HCT116 (cell line): ENCODE measurements at regions not wholly inside any gene's neighbourhood (a gene's known extent, or its start where the extent isn't known, plus 50 kb on each side); places are given as distances from the start of the nearest gene placed in this dataset.

ENCODE experiments used
- ATAC-seq: fragments of 200-7000 bp; cut with Tn5 transposase; 2 replicates; pipeline ENCODE4 v1.9.1; 2020; ENCODE audit warnings: mild to moderate bottlenecking, moderate library complexity
- BruUV-seq: library from RNA; stranded (reverse); fragments of 400-500 nt; replicated peaks from 2 replicates; lab custom pipeline; 2021; lab: Mats Ljungman, UMichigan
- CTCF ChIA-PET: fragments of 300-600 bp; sonication (Branson Sonifier 250); formaldehyde crosslinking; loops from one replicate; lab custom pipeline; 2021; ENCODE audit warnings: antibody characterized with exemption; lab: Charles Lee
- POLR2A ChIA-PET: fragments of 300-600, 350-600 bp; sonication (Branson Sonifier 250); formaldehyde crosslinking; loops from one replicate; lab custom pipeline; 2021; ENCODE audit warnings: antibody characterized with exemption; lab: Charles Lee
- RAD21 ChIA-PET, 2 experiments: fragments of 300-600 bp; sonication (Branson Sonifier 250); formaldehyde crosslinking; loops; one replicate each; lab custom pipeline; 2023; ENCODE audit warnings: low total read pairs in 2 of 2; ENCODE audit not compliant: uncharacterized antibody in 2 of 2, unreplicated experiment in 2 of 2, low non-redundant PET in 1 of 2; lab: Charles Lee
- DNase-seq: peaks from one replicate; pipeline ENCODE4 v3.0.0-alpha.2; 2010; ENCODE audit warnings: low read depth, low spot score
- H2AFZ ChIP-seq: fragments of 200-600 bp; shearing (Covaris generic), sonication (generic); 2 replicates; pipeline ENCODE4 v1.6.1; 2017; ENCODE audit warnings: low read depth, mixed run types, mixed read lengths, antibody characterized with exemption, low read length; ENCODE audit not compliant: poor library complexity, severe bottlenecking
- H3K27ac ChIP-seq: 2 replicates; pipeline ENCODE4 v1.5.1; 2012; ENCODE audit warnings: low read depth, low read length
- H3K27me3 ChIP-seq: fragments of 200-600 bp; sonication (generic); 2 replicates; pipeline ENCODE4 v1.6.1; 2016; ENCODE audit warnings: mixed run types, low read length, mixed read lengths; ENCODE audit not compliant: insufficient read depth
- H3K36me3 ChIP-seq, 2 experiments: fragments of 200-500 bp in 1 of 2; fragments of 200-600 bp in 1 of 2; sonication (Bioruptor generic) in 1 of 2; sonication (generic) in 1 of 2; 2 replicates each; pipeline versions ENCODE4 v1.5.1 to v1.6.1; 2014 to 2016; ENCODE audit warnings: low read length in 2 of 2, inconsistent platforms in 1 of 2, mixed read lengths in 1 of 2, mixed run types in 1 of 2; ENCODE audit not compliant: insufficient read depth in 2 of 2, control insufficient read depth in 1 of 2
- H3K4me1 ChIP-seq, 2 experiments: fragments of 200-600 bp in 1 of 2; sonication (generic) in 1 of 2; 2 replicates each; pipeline versions ENCODE4 v1.5.1 to v1.6.1; 2012 to 2017; ENCODE audit warnings: low read length in 2 of 2, inconsistent platforms in 1 of 2, mild to moderate bottlenecking in 1 of 2, mixed read lengths in 1 of 2, mixed run types in 1 of 2, moderate library complexity in 1 of 2; ENCODE audit not compliant: insufficient read depth in 2 of 2, control insufficient read depth in 1 of 2
- H3K4me2 ChIP-seq: fragments of 200-600 bp; sonication (generic); 2 replicates; pipeline ENCODE4 v1.6.1; 2017; ENCODE audit warnings: mixed run types, low read length, mixed read lengths
- H3K4me3 ChIP-seq, 2 experiments: fragments of 200-600 bp in 1 of 2; sonication (generic) in 1 of 2; replicated peaks in 1 of 2; 2 replicates each; pipeline ENCODE4 v1.5.1; 2011 to 2016; ENCODE audit warnings: low read length in 2 of 2, control low read depth in 1 of 2, low read depth in 1 of 2, mild to moderate bottlenecking in 1 of 2, mixed read lengths in 1 of 2, mixed run types in 1 of 2
- H3K79me2 ChIP-seq: fragments of 200-600 bp; sonication (generic); 2 replicates; pipeline ENCODE4 v1.6.1; 2017; ENCODE audit warnings: mild to moderate bottlenecking, mixed run types, low read length, moderate library complexity, mixed read lengths; ENCODE audit not compliant: insufficient read depth
- H3K9ac ChIP-seq: fragments of 200-600 bp; sonication (generic); 2 replicates; pipeline ENCODE4 v1.6.1; 2016; ENCODE audit warnings: low read length, mixed read lengths
- H3K9me2 ChIP-seq: fragments of 200-600 bp; sonication (generic), shearing (Covaris generic); 2 replicates; pipeline ENCODE4 v1.6.1; 2017; ENCODE audit warnings: mixed run types, mild to moderate bottlenecking, moderate library complexity; ENCODE audit not compliant: insufficient read depth
- H3K9me3 ChIP-seq, 2 experiments: fragments of 200-500 bp in 1 of 2; fragments of 200-600 bp in 1 of 2; sonication (Bioruptor generic) in 1 of 2; sonication (generic) in 1 of 2; 2 replicates each; pipeline ENCODE4 v1.6.1; 2014 to 2017; ENCODE audit warnings: low read length in 2 of 2, mixed read lengths in 2 of 2, inconsistent platforms in 1 of 2, low read depth in 1 of 2, mild to moderate bottlenecking in 1 of 2, mixed run types in 1 of 2, moderate library complexity in 1 of 2; ENCODE audit not compliant: control insufficient read depth in 1 of 2, insufficient read depth in 1 of 2
- H4K20me1 ChIP-seq: fragments of 200-600 bp; sonication (generic), shearing (Covaris generic); 2 replicates; pipeline ENCODE4 v1.6.1; 2017; ENCODE audit warnings: mixed run types, mild to moderate bottlenecking, moderate library complexity; ENCODE audit not compliant: insufficient read depth
- CBX3 ChIP-seq: IDR thresholded peaks from 2 replicates; pipeline ENCODE4 v1.6.1; 2012; ENCODE audit warnings: low read depth
- EGR1 ChIP-seq: IDR thresholded peaks from 2 replicates; pipeline ENCODE4 v1.6.1; 2012; ENCODE audit warnings: low read depth
- EZH2 ChIP-seq: fragments of 200-600 bp; sonication (generic); IDR thresholded peaks from 2 replicates; pipeline ENCODE4 v1.6.1; 2017; ENCODE audit warnings: antibody characterized with exemption, mixed run types
- EZH2phosphoT487 ChIP-seq: fragments of 200-600 bp; IDR thresholded peaks from 2 replicates; pipeline ENCODE4 v1.6.1; 2018; ENCODE audit warnings: antibody characterized with exemption, borderline replicate concordance
- MAX ChIP-seq: IDR thresholded peaks from 2 replicates; pipeline ENCODE4 v1.6.1; 2012
- POLR2A ChIP-seq: IDR thresholded peaks from 2 replicates; pipeline ENCODE4 v1.7.0; 2011; ENCODE audit warnings: borderline replicate concordance; ENCODE audit not compliant: insufficient read depth, insufficient read length; ENCODE audit errors: extremely low read depth
- POLR2AphosphoS5 ChIP-seq: IDR thresholded peaks from 2 replicates; pipeline ENCODE4 v1.6.1; 2011; ENCODE audit warnings: mild to moderate bottlenecking, low read depth, low read length, moderate library complexity
- SIN3A ChIP-seq: IDR thresholded peaks from 2 replicates; pipeline ENCODE4 v1.6.1; 2012; ENCODE audit warnings: low read depth
- SP1 ChIP-seq: IDR thresholded peaks from 2 replicates; pipeline ENCODE4 v1.6.1; 2012; ENCODE audit warnings: low read depth
- TCF7L2 ChIP-seq: IDR thresholded peaks from 2 replicates; pipeline ENCODE4 v1.7.0; 2011; ENCODE audit warnings: borderline replicate concordance, inconsistent platforms; ENCODE audit not compliant: insufficient read depth, insufficient read length; ENCODE audit errors: extremely low read depth
- YY1 ChIP-seq: IDR thresholded peaks from 2 replicates; pipeline ENCODE4 v1.6.1; 2011; ENCODE audit warnings: low read length, low read depth, moderate library complexity, mild to moderate bottlenecking; ENCODE audit not compliant: insufficient replicate concordance; ENCODE audit errors: extremely low read depth
- ZFX ChIP-seq: fragments of 450-650 bp; IDR thresholded peaks from 2 replicates; pipeline ENCODE4 v1.6.1; 2017
- intact Hi-C: fragments of 100-400 bp; cut with micrococcal nuclease; formaldehyde crosslinking; loops from 2 replicates; pipeline ENCODE4 v1.10.0; 2022
- TF ChIP-seq, protein P1 (sequence below): IDR thresholded peaks from 2 replicates; pipeline ENCODE4 v1.6.1; 2012; ENCODE audit warnings: low read depth
- TF ChIP-seq, protein P2 (sequence below): IDR thresholded peaks from 2 replicates; pipeline ENCODE4 v1.6.1; 2012
- TF ChIP-seq, protein P3 (sequence below), 3 experiments: fragments of 200-600 bp in 1 of 3; sonication (generic) in 1 of 3; IDR thresholded peaks in 2 of 3; conservative IDR thresholded peaks in 1 of 3; 2 replicates each; pipeline ENCODE4 v1.5.1; 2012 to 2017; ENCODE audit warnings: low read depth in 2 of 3, low read length in 2 of 3, antibody characterized with exemption in 1 of 3, borderline replicate concordance in 1 of 3, control low read depth in 1 of 3, mild to moderate bottlenecking in 1 of 3, mixed read lengths in 1 of 3, mixed run types in 1 of 3, moderate library complexity in 1 of 3; ENCODE audit not compliant: insufficient read depth in 1 of 3

- Histone ChIP-seq H2AFZ (no peak overlapping the region), H4K20me1 (no peaks in the 10 kb centered on the region), H3K36me3 (no peaks in the 10 kb centered on the region), H3K4me3 (no peak overlapping the region), H3K9me2 (no peaks in the 10 kb centered on the region), H3K27me3 (no peaks in the 10 kb centered on the region), H3K4me1 (peaks cover 0 to 9% of the 10 kb centered on the region in 2 experiments; a peak in 1 of 4 replicates), H3K9me3 (no peaks in the 10 kb centered on the region), H3K4me2 (no peak overlapping the region), H3K79me2 (no peaks in the 10 kb centered on the region), H3K27ac (no peak overlapping the region), H3K9ac (no peak overlapping the region)
- ChIA-PET POLR2A (no interaction called here), CTCF (no interaction called here), RAD21 (no interaction called here)
- no TSS peak for BruUV-seq
- DNase-seq (no peak), ATAC-seq (no peak)
- intact Hi-C loops: no loop called here
- TF ChIP-seq POLR2A (no peak), SP1 (no peak), EGR1 (no peak), YY1 (no peak), MAX (no peak), POLR2AphosphoS5 (no peak), SIN3A (no peak), ZFX (no peak), EZH2 (no peak), CBX3 (no peak), TCF7L2 (no peak), EZH2phosphoT487 (no peak)
- TF ChIP-seq, protein P1, sequence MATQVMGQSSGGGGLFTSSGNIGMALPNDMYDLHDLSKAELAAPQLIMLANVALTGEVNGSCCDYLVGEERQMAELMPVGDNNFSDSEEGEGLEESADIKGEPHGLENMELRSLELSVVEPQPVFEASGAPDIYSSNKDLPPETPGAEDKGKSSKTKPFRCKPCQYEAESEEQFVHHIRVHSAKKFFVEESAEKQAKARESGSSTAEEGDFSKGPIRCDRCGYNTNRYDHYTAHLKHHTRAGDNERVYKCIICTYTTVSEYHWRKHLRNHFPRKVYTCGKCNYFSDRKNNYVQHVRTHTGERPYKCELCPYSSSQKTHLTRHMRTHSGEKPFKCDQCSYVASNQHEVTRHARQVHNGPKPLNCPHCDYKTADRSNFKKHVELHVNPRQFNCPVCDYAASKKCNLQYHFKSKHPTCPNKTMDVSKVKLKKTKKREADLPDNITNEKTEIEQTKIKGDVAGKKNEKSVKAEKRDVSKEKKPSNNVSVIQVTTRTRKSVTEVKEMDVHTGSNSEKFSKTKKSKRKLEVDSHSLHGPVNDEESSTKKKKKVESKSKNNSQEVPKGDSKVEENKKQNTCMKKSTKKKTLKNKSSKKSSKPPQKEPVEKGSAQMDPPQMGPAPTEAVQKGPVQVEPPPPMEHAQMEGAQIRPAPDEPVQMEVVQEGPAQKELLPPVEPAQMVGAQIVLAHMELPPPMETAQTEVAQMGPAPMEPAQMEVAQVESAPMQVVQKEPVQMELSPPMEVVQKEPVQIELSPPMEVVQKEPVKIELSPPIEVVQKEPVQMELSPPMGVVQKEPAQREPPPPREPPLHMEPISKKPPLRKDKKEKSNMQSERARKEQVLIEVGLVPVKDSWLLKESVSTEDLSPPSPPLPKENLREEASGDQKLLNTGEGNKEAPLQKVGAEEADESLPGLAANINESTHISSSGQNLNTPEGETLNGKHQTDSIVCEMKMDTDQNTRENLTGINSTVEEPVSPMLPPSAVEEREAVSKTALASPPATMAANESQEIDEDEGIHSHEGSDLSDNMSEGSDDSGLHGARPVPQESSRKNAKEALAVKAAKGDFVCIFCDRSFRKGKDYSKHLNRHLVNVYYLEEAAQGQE: no peak
- TF ChIP-seq, protein P2, sequence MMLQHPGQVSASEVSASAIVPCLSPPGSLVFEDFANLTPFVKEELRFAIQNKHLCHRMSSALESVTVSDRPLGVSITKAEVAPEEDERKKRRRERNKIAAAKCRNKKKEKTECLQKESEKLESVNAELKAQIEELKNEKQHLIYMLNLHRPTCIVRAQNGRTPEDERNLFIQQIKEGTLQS: no peak
- TF ChIP-seq, protein P3, sequence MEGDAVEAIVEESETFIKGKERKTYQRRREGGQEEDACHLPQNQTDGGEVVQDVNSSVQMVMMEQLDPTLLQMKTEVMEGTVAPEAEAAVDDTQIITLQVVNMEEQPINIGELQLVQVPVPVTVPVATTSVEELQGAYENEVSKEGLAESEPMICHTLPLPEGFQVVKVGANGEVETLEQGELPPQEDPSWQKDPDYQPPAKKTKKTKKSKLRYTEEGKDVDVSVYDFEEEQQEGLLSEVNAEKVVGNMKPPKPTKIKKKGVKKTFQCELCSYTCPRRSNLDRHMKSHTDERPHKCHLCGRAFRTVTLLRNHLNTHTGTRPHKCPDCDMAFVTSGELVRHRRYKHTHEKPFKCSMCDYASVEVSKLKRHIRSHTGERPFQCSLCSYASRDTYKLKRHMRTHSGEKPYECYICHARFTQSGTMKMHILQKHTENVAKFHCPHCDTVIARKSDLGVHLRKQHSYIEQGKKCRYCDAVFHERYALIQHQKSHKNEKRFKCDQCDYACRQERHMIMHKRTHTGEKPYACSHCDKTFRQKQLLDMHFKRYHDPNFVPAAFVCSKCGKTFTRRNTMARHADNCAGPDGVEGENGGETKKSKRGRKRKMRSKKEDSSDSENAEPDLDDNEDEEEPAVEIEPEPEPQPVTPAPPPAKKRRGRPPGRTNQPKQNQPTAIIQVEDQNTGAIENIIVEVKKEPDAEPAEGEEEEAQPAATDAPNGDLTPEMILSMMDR (IDR thresholded peaks at IDR 0.05 in 2 of 3, conservative IDR thresholded peaks at IDR 0.05 in 1 of 3; ENCODE audit: borderline replicate concordance in 1 of 3, insufficient read depth in 1 of 3, low read depth in 2 of 3, low read length in 2 of 3): no peak
These were observed 101.9 kb upstream of the NAA20 start for GRCh38 chr20:19915111-19915798.
